GM12878 (cell line): ENCODE measurements at regions not wholly inside any gene's neighbourhood (a gene's known extent, or its start where the extent isn't known, plus 50 kb on each side); places are given as distances from the start of the nearest gene placed in this dataset.

Experiments
- ATAC-seq: fragments of 200-7000 bp; cut with Tn5 transposase; 3 replicates; pipeline ENCODE4 v1.9.1; 2020; ENCODE audit warnings: mild to moderate bottlenecking, moderate library complexity
- BruUV-seq: library from RNA; stranded (reverse); fragments of 400-500 nt; replicated peaks from 2 replicates; lab custom pipeline; 2021; lab: Mats Ljungman, UMichigan
- CTCF ChIA-PET: fragments of 300-600 bp; sonication (Branson Sonifier 250); formaldehyde crosslinking; extraction: SDS; loops from one replicate; lab custom pipeline; 2021; ENCODE audit warnings: inconsistent platforms; lab: Yijun Ruan, JAX
- POLR2A ChIA-PET: fragments of 350-600 bp; formaldehyde crosslinking; extraction: SDS; loops from one replicate; lab custom pipeline; 2021; ENCODE audit warnings: inconsistent platforms; lab: Charles Lee
- RAD21 ChIA-PET: fragments of 300-600 bp; sonication (Branson Sonifier 250); formaldehyde crosslinking; loops from one replicate; lab custom pipeline; 2023; ENCODE audit warnings: antibody characterized with exemption; ENCODE audit not compliant: unreplicated experiment; lab: Charles Lee
- SMC1A ChIA-PET: fragments of 300-600 bp; sonication (Branson Sonifier 250); formaldehyde crosslinking; loops from one replicate; lab custom pipeline; 2023; ENCODE audit not compliant: unreplicated experiment, uncharacterized antibody; lab: Charles Lee
- DNase-seq: peaks from one replicate; pipeline ENCODE4 v3.0.0-alpha.2; 2011; ENCODE audit warnings: low read depth, low spot score
- FAIRE-seq: peaks from 3 replicates; lab custom pipeline; 2011; peaks lifted over from hg19 to GRCh38; lab: Jason Lieb, UNC
- H2AFZ ChIP-seq: 2 replicates; pipeline ENCODE4 v1.6.0; 2011; ENCODE audit warnings: low read depth, low read length, control low read depth; ENCODE audit not compliant: control insufficient read depth
- H3K27ac ChIP-seq: 2 replicates; pipeline ENCODE4 v1.5.1; 2011; ENCODE audit warnings: control low read depth; ENCODE audit not compliant: control insufficient read depth, insufficient read depth
- H3K27me3 ChIP-seq, 2 experiments: replicated peaks in 1 of 2; 2 replicates each; pipeline versions ENCODE4 v1.6.0 to v1.6.1; 2011; ENCODE audit warnings: low read length in 1 of 2; ENCODE audit not compliant: control insufficient read depth in 2 of 2, insufficient read depth in 2 of 2
- H3K36me3 ChIP-seq, 2 experiments: 2 replicates each; pipeline ENCODE4 v1.5.1; 2011; ENCODE audit warnings: low read length in 1 of 2; ENCODE audit not compliant: control insufficient read depth in 2 of 2, insufficient read depth in 2 of 2
- H3K4me1 ChIP-seq: 2 replicates; pipeline ENCODE4 v1.6.1; 2011; ENCODE audit warnings: mild to moderate bottlenecking, low read length, moderate library complexity, mixed read lengths; ENCODE audit not compliant: control insufficient read depth, insufficient read depth
- H3K4me2 ChIP-seq: 2 replicates; pipeline ENCODE4 v1.6.0; 2011; ENCODE audit warnings: control low read depth; ENCODE audit not compliant: control insufficient read depth, insufficient read depth
- H3K4me3 ChIP-seq: fragments of 200-600 bp; sonication (generic); 2 replicates; pipeline ENCODE4 v1.5.1; 2016
- H3K79me2 ChIP-seq: 2 replicates; pipeline ENCODE4 v1.6.0; 2011; ENCODE audit warnings: low read length; ENCODE audit not compliant: control insufficient read depth, insufficient read depth
- H3K9ac ChIP-seq: 2 replicates; pipeline ENCODE4 v1.8.0; 2011; ENCODE audit warnings: low read length, control low read depth, mixed read lengths; ENCODE audit not compliant: control insufficient read depth, insufficient read depth
- H3K9me3 ChIP-seq: replicated peaks from 3 replicates; pipeline ENCODE4 v1.5.1; 2011; ENCODE audit warnings: mild to moderate bottlenecking, low read length; ENCODE audit not compliant: control insufficient read depth, insufficient read depth
- H4K20me1 ChIP-seq: 2 replicates; pipeline ENCODE4 v1.6.0; 2011; ENCODE audit not compliant: control insufficient read depth, insufficient read depth
- BACH1 ChIP-seq: fragments of 450-650 bp; IDR thresholded peaks from 2 replicates; pipeline ENCODE4 v1.6.1; 2017; ENCODE audit warnings: mild to moderate bottlenecking, borderline replicate concordance
- BHLHE40 ChIP-seq, 2 experiments: fragments of 450-650 bp in 1 of 2; IDR thresholded peaks; 2 replicates each; pipeline ENCODE4 v1.6.1; 2011 to 2017; ENCODE audit warnings: low read depth in 2 of 2, borderline replicate concordance in 1 of 2, improper control_type of control experiment in 1 of 2, low read length in 1 of 2, mild to moderate bottlenecking in 1 of 2
- E4F1 ChIP-seq: fragments of 450-650 bp; IDR thresholded peaks from 2 replicates; pipeline ENCODE4 v1.6.1; 2018; ENCODE audit warnings: borderline replicate concordance, mild to moderate bottlenecking; ENCODE audit not compliant: partially characterized antibody
- FOXK2 ChIP-seq: fragments of 450-650 bp; IDR thresholded peaks from 2 replicates; pipeline ENCODE4 v1.6.1; 2017; ENCODE audit warnings: mild to moderate bottlenecking, moderate library complexity
- GATAD2B ChIP-seq: fragments of 450-650 bp; conservative IDR thresholded peaks from 2 replicates; pipeline ENCODE4 v1.6.1; 2017; ENCODE audit warnings: low read depth, mild to moderate bottlenecking, moderate library complexity
- IRF5 ChIP-seq: fragments of 450-650 bp; IDR thresholded peaks from 2 replicates; pipeline ENCODE4 v1.6.1; 2017; ENCODE audit warnings: borderline replicate concordance
- KDM1A ChIP-seq: fragments of 200-600 bp; sonication (generic); IDR thresholded peaks from 2 replicates; pipeline ENCODE4 v1.6.1; 2016; ENCODE audit warnings: borderline replicate concordance
- MLLT1 ChIP-seq: fragments of 450-650 bp; IDR thresholded peaks from 2 replicates; pipeline ENCODE4 v1.6.1; 2016; ENCODE audit warnings: mild to moderate bottlenecking
- NKRF ChIP-seq: fragments of 450-650 bp; conservative IDR thresholded peaks from 2 replicates; pipeline ENCODE4 v1.6.1; 2017; ENCODE audit warnings: mild to moderate bottlenecking, moderate library complexity
- PAX5 ChIP-seq: IDR thresholded peaks from 2 replicates; pipeline ENCODE4 v1.6.1; 2011; ENCODE audit warnings: low read depth, low read length, borderline replicate concordance
- PML ChIP-seq: IDR thresholded peaks from 2 replicates; pipeline ENCODE4 v1.6.1; 2012; ENCODE audit warnings: low read length, inconsistent platforms
- RELA ChIP-seq: fragments of 450-650 bp; IDR thresholded peaks from 2 replicates; pipeline ENCODE4 v1.8.0; 2014; ENCODE audit warnings: borderline replicate concordance; ENCODE audit not compliant: partially characterized antibody
- SMC3 ChIP-seq: IDR thresholded peaks from 2 replicates; pipeline ENCODE4 v1.6.1; 2011; ENCODE audit warnings: low read length, improper control_type of control experiment, borderline replicate concordance
- TAF1 ChIP-seq: IDR thresholded peaks from 2 replicates; pipeline ENCODE4 v1.6.1; 2011; ENCODE audit warnings: mild to moderate bottlenecking, low read depth, low read length, borderline replicate concordance
- TARDBP ChIP-seq: IDR thresholded peaks from 2 replicates; pipeline ENCODE4 v1.6.1; 2016; ENCODE audit warnings: borderline replicate concordance
- WGBS: methylation state at CpG from one replicate; pipeline ENCODE4 v1.1.6; 2016; ENCODE audit warnings: low lambda C conversion rate; ENCODE audit not compliant: insufficient replicate concordance, insufficient coverage; ENCODE audit errors: missing lambda C conversion rate; 5-methylcytosine and 5-hydroxymethylcytosine counted together
- in situ Hi-C: fragments of 300-500 bp; cut with MboI; formaldehyde crosslinking; loops from 9 replicates; pipeline ENCODE4 v1.14.3; 2018; ENCODE audit warnings: mixed read lengths
- intact Hi-C: fragments of 100-400 bp; cut with micrococcal nuclease; formaldehyde crosslinking; loops from one replicate; pipeline ENCODE4 v1.14.2; 2022; ENCODE audit not compliant: unreplicated experiment

GRCh38 chrX:39911278-39911897, 186.4 kb downstream of the BCOR start:
- ATAC-seq (no peak), DNase-seq (no peak), FAIRE-seq (no peak)
- SMC1A ChIA-PET: no interaction called here
- no peaks in the 10 kb centered on the region; the same call in 2 of the 3 replicates for H3K9me3 ChIP-seq
- RAD21 ChIA-PET: no interaction called here
- no peaks in the 10 kb centered on the region for H3K36me3 ChIP-seq
- in situ Hi-C loops (no loop called here), intact Hi-C loops (no loop called here)
- H3K27ac ChIP-seq: no peak overlapping the region
- no peak overlapping the region for H2AFZ ChIP-seq
- H3K4me3 ChIP-seq: no peak overlapping the region
- no peaks in the 10 kb centered on the region for H3K79me2 ChIP-seq
- POLR2A ChIA-PET: no interaction called here
- CTCF ChIA-PET: no interaction called here
- BruUV-seq: no TSS peak
- no peaks in the 10 kb centered on the region for H4K20me1 ChIP-seq
- peaks cover 4% of the 10 kb centered on the region; the same call in 1 of the 2 replicates for H3K4me1 ChIP-seq
- no peak overlapping the region for H3K4me2 ChIP-seq
- H3K9ac ChIP-seq: no peak overlapping the region
- no peaks in the 10 kb centered on the region; a peak in 1 of 4 replicates for H3K27me3 ChIP-seq
- WGBS: 62% methylated on average over 14 of the region's 14 CpGs
- TF ChIP-seq PAX5: no peak
- no peak for TF ChIP-seq PML
- no peak for TF ChIP-seq BHLHE40 (IDR thresholded peaks at IDR 0.05; ENCODE audit: borderline replicate concordance in 1 of 2, low read depth in 2 of 2, low read length in 1 of 2)
- no peak for TF ChIP-seq TARDBP
- TF ChIP-seq IRF5: no peak
- TF ChIP-seq NKRF: no peak
- no peak for TF ChIP-seq SMC3
- TF ChIP-seq GATAD2B: no peak
- TF ChIP-seq BACH1: no peak
- no peak for TF ChIP-seq RELA
- TF ChIP-seq MLLT1: no peak
- TF ChIP-seq TAF1: no peak
- no peak for TF ChIP-seq E4F1
- no peak for TF ChIP-seq KDM1A
- TF ChIP-seq FOXK2: no peak
